ENCODE measurements at regions not wholly inside any gene's neighbourhood (a gene's known extent, or its start where the extent isn't known, plus 50 kb on each side); places are given as distances from the start of the nearest gene placed in this dataset.
"Not testable (repeated sequence)": the region's sequence is repeated elsewhere in the genome, so short reads cannot be mapped to it uniquely, and the experiment has no call there.

- peaks cover 7 to 27% (median 23%) of the 10 kb centered on the region in 4 donors for H3K4me1 Mint-ChIP-seq
- peak in 2 of 3 donors; percentile 25 to 70 for DNase-seq
- Histone ChIP-seq H3K4me1 (ENCODE audit: control insufficient read depth, insufficient read depth, low read length, poor library complexity, severe bottlenecking) (peaks cover 4% of the 10 kb centered on the region), H3K27ac (ENCODE audit: insufficient read depth, low read length, poor library complexity, severe bottlenecking) (peak overlapping the region; percentile 56), H3K27me3 (ENCODE audit: control insufficient read depth, insufficient read depth, low read length) (no peaks in the 10 kb centered on the region), H3K9me3 (ENCODE audit: control insufficient read depth in 2 of 2, low read length in 2 of 2) (no peaks in the 10 kb centered on the region), H3K4me3 (ENCODE audit: low read depth, low read length) (peak overlapping the region; percentile 81), H3K36me3 (ENCODE audit: control insufficient read depth, insufficient read depth, low read length) (no peaks in the 10 kb centered on the region)
- H3K36me3 Mint-ChIP-seq: peaks cover 4% of the 10 kb centered on the region
- peak; percentile 75 to 80 for ATAC-seq (ENCODE audit: low read depth in 2 of 2)
- H3K27me3 Mint-ChIP-seq: peaks cover 4% of the 10 kb centered on the region
- H3K4me3 Mint-ChIP-seq: peak overlapping the region; percentile 77 to 92 (median 80)
- peak overlapping the region; percentile 89 to 94 (median 90) for H3K27ac Mint-ChIP-seq
- no peaks in the 10 kb centered on the region for H3K9me3 Mint-ChIP-seq
These were observed 116.5 kb upstream of the ESR1 start for GRCh38 chr6:151690768-151691562.

DNA sequence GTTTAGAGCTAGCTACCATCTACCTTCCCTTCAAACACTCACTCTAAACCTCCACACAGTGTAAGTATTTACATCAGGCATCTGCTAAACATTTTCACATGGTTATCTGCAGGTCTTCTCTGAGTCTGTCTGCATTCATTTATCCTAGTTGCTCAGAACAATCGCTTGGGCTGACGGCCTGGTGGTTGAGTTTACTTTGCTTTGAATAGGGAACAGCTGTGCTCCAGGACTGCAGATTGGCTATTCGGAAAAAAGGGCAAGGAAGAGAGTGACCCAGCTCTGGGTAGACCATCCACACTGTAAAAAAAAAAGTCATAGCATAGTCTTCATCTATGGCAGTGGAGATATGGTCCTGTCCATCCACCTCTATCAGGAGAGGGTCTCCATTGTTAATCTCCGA lies 115.3 kb upstream of the ESR1 start:
- Mint-ChIP-seq H3K9me3 (peaks cover 0 to 2% (median 0%) of the 10 kb centered on the region in 7 donors), H3K27me3 (peaks cover 4% of the 10 kb centered on the region), H3K27ac (peak overlapping the region in 2 of 3 donors; percentile 38 to 94), H3K4me1 (peaks cover 11 to 33% (median 23%) of the 10 kb centered on the region in 4 donors), H3K4me3 (peak overlapping the region in 3 of 4 donors; percentile 40 to 80 (median 77)), H3K36me3 (peaks cover 4% of the 10 kb centered on the region)
- DNase-seq: no peak
- Histone ChIP-seq H3K36me3 (ENCODE audit: control insufficient read depth, insufficient read depth, low read length) (no peaks in the 10 kb centered on the region), H3K4me3 (ENCODE audit: low read depth, low read length) (no peak overlapping the region), H3K9me3 (ENCODE audit: control insufficient read depth in 2 of 2, low read length in 2 of 2) (no peaks in the 10 kb centered on the region), H3K27ac (ENCODE audit: insufficient read depth, low read length, poor library complexity, severe bottlenecking) (no peak overlapping the region), H3K27me3 (ENCODE audit: control insufficient read depth, insufficient read depth, low read length) (no peaks in the 10 kb centered on the region), H3K4me1 (ENCODE audit: control insufficient read depth, insufficient read depth, low read length, poor library complexity, severe bottlenecking) (peaks cover 4% of the 10 kb centered on the region)
- no peak for ATAC-seq (ENCODE audit: low read depth in 2 of 2)

- ATAC-seq (ENCODE audit: low read depth in 2 of 2): no peak
- Histone ChIP-seq H3K36me3 (ENCODE audit: control insufficient read depth, insufficient read depth, low read length) (no peaks in the 10 kb centered on the region), H3K4me3 (ENCODE audit: low read depth, low read length) (no peak overlapping the region)
These were observed 114.1 kb upstream of the ESR1 start for GRCh38 chr6:151693366-151693765.

GRCh38 chr6:151695156-151695555 lies 112.3 kb upstream of the ESR1 start:
- peaks cover 4% of the 10 kb centered on the region for H3K36me3 Mint-ChIP-seq
- no peak for ATAC-seq (ENCODE audit: low read depth in 2 of 2)
- H3K27ac ChIP-seq (ENCODE audit: insufficient read depth, low read length, poor library complexity, severe bottlenecking): no peak overlapping the region
- no peak for DNase-seq
- no peak overlapping the region for H3K4me3 ChIP-seq (ENCODE audit: low read depth, low read length)
- peaks cover 11 to 31% (median 22%) of the 10 kb centered on the region in 4 donors for H3K4me1 Mint-ChIP-seq
- no peaks in the 10 kb centered on the region for H3K36me3 ChIP-seq (ENCODE audit: control insufficient read depth, insufficient read depth, low read length)
- H3K27me3 Mint-ChIP-seq: peaks cover 4% of the 10 kb centered on the region
- no peak overlapping the region for H3K4me3 Mint-ChIP-seq
- H3K9me3 ChIP-seq (ENCODE audit: control insufficient read depth in 2 of 2, low read length in 2 of 2): no peaks in the 10 kb centered on the region
- no peaks in the 10 kb centered on the region for H3K27me3 ChIP-seq (ENCODE audit: control insufficient read depth, insufficient read depth, low read length)
- H3K27ac Mint-ChIP-seq: no peak overlapping the region
- peaks cover 1% of the 10 kb centered on the region for H3K4me1 ChIP-seq (ENCODE audit: control insufficient read depth, insufficient read depth, low read length, poor library complexity, severe bottlenecking)
- H3K9me3 Mint-ChIP-seq: peaks cover 0 to 2% (median 0%) of the 10 kb centered on the region in 7 donors

More at GRCh38 chr6:151693366-151693765, 114.1 kb upstream of the ESR1 start:
- Histone ChIP-seq H3K27me3 (ENCODE audit: control insufficient read depth, insufficient read depth, low read length) (no peaks in the 10 kb centered on the region), H3K4me1 (ENCODE audit: control insufficient read depth, insufficient read depth, low read length, poor library complexity, severe bottlenecking) (peaks cover 4% of the 10 kb centered on the region), H3K27ac (ENCODE audit: insufficient read depth, low read length, poor library complexity, severe bottlenecking) (no peak overlapping the region), H3K9me3 (ENCODE audit: control insufficient read depth in 2 of 2, low read length in 2 of 2) (no peaks in the 10 kb centered on the region)
- Mint-ChIP-seq H3K9me3 (peaks cover 0 to 2% (median 0%) of the 10 kb centered on the region in 7 donors), H3K4me3 (no peak overlapping the region), H3K27me3 (peaks cover 4% of the 10 kb centered on the region), H3K27ac (no peak overlapping the region), H3K4me1 (peaks cover 11 to 33% (median 23%) of the 10 kb centered on the region in 4 donors), H3K36me3 (peaks cover 4% of the 10 kb centered on the region)
- DNase-seq: no peak

DNA sequence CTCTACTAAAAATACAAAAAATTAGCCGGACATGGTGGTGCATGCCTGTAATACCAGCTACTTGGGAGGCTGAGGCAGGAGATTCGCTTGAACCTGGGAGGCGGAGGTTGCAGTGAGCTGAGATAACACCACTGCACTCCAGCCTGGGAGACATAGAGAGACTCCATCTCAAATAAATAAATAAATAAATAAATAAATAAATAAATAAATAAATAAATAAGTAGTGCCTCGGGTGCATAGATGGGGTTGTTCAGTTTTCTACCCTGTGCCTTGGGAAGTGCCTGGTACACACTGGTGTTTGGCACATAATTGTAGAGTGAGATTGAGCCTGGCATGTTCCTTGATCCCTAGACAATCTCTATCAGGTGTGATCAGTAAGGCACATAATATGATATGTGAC lies 111.2 kb upstream of the ESR1 start:
- not testable (repeated sequence) for H3K4me3 Mint-ChIP-seq; DNase-seq; ATAC-seq (ENCODE audit: low read depth in 2 of 2); H3K4me1 ChIP-seq (ENCODE audit: control insufficient read depth, insufficient read depth, low read length, poor library complexity, severe bottlenecking); H3K27ac ChIP-seq (ENCODE audit: insufficient read depth, low read length, poor library complexity, severe bottlenecking); H3K27me3 Mint-ChIP-seq; H3K9me3 ChIP-seq (ENCODE audit: control insufficient read depth in 2 of 2, low read length in 2 of 2); H3K27me3 ChIP-seq (ENCODE audit: control insufficient read depth, insufficient read depth, low read length); H3K4me3 ChIP-seq (ENCODE audit: low read depth, low read length); H3K36me3 ChIP-seq (ENCODE audit: control insufficient read depth, insufficient read depth, low read length); H3K9me3 Mint-ChIP-seq; H3K36me3 Mint-ChIP-seq
- peaks cover 5 to 25% (median 12%) of the 10 kb centered on the region in 4 donors for H3K4me1 Mint-ChIP-seq
- H3K27ac Mint-ChIP-seq: peak overlapping the region in 1 of 3 donors; percentile 4

GRCh38 chr6:151698931-151699700 lies 108.4 kb upstream of the ESR1 start:
- peaks cover 6 to 38% (median 21%) of the 10 kb centered on the region in 4 donors for H3K4me1 Mint-ChIP-seq
- H3K9me3 Mint-ChIP-seq: peaks cover 0 to 2% (median 0%) of the 10 kb centered on the region in 7 donors
- H3K27me3 ChIP-seq (ENCODE audit: control insufficient read depth, insufficient read depth, low read length): no peaks in the 10 kb centered on the region
- no peak overlapping the region for H3K4me3 Mint-ChIP-seq
- no peaks in the 10 kb centered on the region for H3K9me3 ChIP-seq (ENCODE audit: control insufficient read depth in 2 of 2, low read length in 2 of 2)
- DNase-seq (no peak), ATAC-seq (ENCODE audit: low read depth in 2 of 2) (no peak)
- peaks cover 20% of the 10 kb centered on the region for H3K4me1 ChIP-seq (ENCODE audit: control insufficient read depth, insufficient read depth, low read length, poor library complexity, severe bottlenecking)
- no peak overlapping the region for H3K4me3 ChIP-seq (ENCODE audit: low read depth, low read length)
- H3K36me3 Mint-ChIP-seq: no peaks in the 10 kb centered on the region
- H3K27ac ChIP-seq (ENCODE audit: insufficient read depth, low read length, poor library complexity, severe bottlenecking): no peak overlapping the region
- H3K36me3 ChIP-seq (ENCODE audit: control insufficient read depth, insufficient read depth, low read length): no peaks in the 10 kb centered on the region
- H3K27ac Mint-ChIP-seq: no peak overlapping the region
- no peaks in the 10 kb centered on the region for H3K27me3 Mint-ChIP-seq

- H3K4me3 Mint-ChIP-seq: no peak overlapping the region
- no peak overlapping the region for H3K4me3 ChIP-seq (ENCODE audit: low read depth, low read length)
- H3K27me3 ChIP-seq (ENCODE audit: control insufficient read depth, insufficient read depth, low read length): no peaks in the 10 kb centered on the region
- no peaks in the 10 kb centered on the region for H3K27me3 Mint-ChIP-seq
- DNase-seq: no peak
- no peak for ATAC-seq (ENCODE audit: low read depth in 2 of 2)
- no peak overlapping the region for H3K27ac ChIP-seq (ENCODE audit: insufficient read depth, low read length, poor library complexity, severe bottlenecking)
- H3K4me1 ChIP-seq (ENCODE audit: control insufficient read depth, insufficient read depth, low read length, poor library complexity, severe bottlenecking): peaks cover 20% of the 10 kb centered on the region
- no peaks in the 10 kb centered on the region for H3K9me3 ChIP-seq (ENCODE audit: control insufficient read depth in 2 of 2, low read length in 2 of 2)
- no peaks in the 10 kb centered on the region for H3K36me3 Mint-ChIP-seq
- H3K4me1 Mint-ChIP-seq: peaks cover 6 to 38% (median 21%) of the 10 kb centered on the region in 4 donors
- H3K27ac Mint-ChIP-seq: no peak overlapping the region
- H3K36me3 ChIP-seq (ENCODE audit: control insufficient read depth, insufficient read depth, low read length): no peaks in the 10 kb centered on the region
- H3K9me3 Mint-ChIP-seq: peaks cover 0 to 2% (median 0%) of the 10 kb centered on the region in 7 donors
These were observed 107.8 kb upstream of the ESR1 start for GRCh38 chr6:151699719-151700118.
